RPMI8226 (cell line): ENCODE measurements at regions not wholly inside any gene's neighbourhood (a gene's known extent, or its start where the extent isn't known, plus 50 kb on each side); places are given as distances from the start of the nearest gene placed in this dataset.

Experiments used
- DNase-seq: peaks from one replicate; pipeline ENCODE4 v3.0.0-alpha.2; 2015

DNA sequence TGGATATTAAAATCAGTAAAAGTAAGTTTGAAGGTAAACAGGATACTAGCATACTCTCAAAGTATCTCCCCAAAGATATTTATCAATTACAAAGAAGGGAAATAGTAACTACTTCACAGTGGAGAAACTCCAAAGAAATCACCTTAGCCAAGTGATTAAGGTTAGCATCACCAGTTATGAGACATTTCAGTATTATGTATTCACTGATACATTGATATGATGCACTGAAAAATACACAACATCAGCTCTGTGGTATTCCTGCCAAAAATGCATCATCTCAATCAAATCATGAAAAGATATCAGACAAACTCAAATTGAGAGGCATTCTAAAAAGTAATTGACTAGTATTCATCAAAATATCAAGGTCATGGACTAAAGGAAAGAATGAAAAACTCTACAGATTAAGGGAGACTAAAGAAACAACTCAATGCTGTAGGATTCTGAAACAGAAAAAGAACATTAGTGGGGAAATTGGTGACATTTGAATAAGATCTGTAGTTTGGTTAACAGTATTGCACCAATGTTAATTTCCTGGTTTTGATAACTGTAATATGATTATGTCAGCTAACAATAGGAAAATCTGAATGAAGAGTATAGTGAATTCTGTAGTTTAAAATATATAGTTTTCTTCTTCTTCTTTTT, 215.4 kb downstream of the UACA start:
- DNase-seq = no peak

DNA sequence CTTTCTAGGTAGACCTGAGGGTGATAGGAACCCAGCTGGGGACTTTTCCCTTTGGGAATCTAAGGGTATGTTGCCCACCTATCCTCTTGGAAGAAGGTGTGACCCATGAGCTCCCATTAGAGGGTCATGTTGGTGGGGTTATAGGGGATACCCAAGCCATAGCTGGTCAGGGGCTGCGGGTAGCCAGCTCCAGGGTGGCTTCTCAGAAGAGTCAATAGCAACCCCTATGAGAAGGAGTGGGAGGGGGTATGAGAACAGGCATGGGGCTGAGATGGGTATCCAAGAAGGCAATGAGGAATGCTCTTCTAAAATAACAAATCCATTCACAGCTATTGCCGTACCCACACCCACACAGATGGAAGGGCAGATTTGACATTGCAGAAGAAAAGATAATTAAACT, 217.8 kb downstream of the UACA start:
- DNase-seq = no peak

- DNase-seq = no peak
Observed at GRCh38 chr15:70541511-70541910, 221.8 kb downstream of the UACA start.

DNA sequence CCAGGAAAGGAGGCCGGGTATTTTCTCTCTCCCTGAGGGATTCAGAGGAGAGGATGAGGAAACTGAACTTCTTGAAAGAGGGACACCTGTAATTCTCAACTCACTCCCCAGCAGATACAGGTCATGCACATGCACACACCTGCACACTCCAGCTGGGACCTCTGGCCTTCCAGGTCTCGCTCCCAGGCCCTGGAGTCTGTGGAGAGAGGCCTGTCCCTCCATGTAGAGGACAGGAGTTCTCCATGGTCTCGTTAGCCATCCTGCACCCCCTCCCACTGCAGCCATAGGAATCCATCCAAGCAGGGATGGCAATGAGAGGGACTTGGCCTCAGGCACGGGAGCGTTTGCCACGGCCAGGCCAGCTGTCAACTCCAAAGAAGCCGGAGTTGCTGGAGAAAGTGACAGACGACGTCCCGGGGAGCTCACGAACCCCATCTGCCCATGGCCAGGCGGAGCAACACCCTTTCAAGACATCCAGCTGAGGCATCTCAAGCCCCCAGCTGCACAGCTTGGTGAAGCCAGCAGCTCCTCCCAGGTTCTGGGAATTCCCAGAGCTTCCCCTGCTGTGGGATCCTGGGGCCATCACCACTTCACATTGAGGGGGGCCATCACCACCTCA, 223.3 kb downstream of the UACA start:
- no peak for DNase-seq

- DNase-seq = no peak
Observed at GRCh38 chr15:70539409-70539808, 223.9 kb downstream of the UACA start.

GRCh38 chr15:70538278-70538677, 225.1 kb downstream of the UACA start:
- no peak for DNase-seq

DNA sequence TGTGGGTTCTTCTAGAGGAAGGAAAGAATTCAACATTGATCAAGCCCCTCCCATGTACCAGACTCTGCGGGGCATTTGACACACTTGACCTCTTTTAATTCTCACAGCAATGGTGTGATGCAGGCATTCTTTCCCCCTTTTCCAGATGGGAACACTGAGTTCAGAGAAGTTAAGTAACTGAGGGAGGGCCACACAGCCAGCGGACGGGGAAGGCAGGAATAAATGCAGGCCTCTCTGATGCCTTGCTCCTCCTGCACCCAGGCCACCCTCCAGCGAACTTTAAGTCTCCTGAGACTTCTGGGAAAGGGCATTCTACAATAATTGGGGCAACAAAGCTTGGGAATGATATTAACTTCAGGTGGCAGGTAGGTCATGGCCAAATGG, 227.4 kb downstream of the UACA start:
- DNase-seq = no peak

DNA sequence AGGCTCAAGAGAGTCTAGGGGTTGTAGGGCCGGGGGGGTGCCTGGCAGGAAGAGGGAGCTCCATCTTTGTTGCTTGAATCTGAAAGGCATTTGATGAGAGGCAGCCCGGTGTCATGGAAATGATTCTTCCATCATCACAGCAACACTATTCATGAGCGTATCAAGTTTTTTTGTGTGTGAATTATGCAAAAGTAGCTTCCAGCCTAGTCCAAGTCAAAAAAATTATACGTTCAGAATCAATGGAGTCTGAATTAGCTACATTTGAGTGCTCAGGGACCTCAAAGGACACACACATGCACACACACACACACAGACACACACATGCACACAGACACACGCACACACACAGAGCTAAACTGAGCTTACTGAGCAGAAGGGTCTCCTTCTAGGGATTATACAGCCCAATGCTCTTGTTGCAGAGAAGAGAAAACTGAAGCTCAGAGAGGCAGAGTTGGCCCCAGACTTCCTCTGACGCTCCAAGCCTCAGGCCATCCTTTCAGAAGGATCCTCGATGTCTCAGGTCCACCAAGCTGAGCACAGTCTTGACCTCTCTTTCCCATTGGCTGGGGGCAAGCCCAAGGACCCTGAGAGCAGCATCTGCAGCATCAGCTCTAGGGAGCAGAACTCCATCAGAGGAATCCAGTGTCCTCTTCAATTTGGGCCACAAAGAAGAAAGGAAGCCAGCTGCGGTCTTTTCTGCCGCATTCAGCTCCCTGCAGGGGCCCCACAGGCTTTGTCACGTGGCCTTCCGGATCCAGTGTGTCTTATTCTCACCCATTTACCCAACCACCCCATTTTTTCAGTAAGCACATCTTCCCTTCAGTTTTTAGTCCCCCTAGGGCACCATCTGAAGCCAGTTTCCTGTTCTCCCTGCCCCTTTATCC, 228.0 kb downstream of the UACA start:
- DNase-seq = peak; percentile 47

GRCh38 chr15:70533931-70534742, 229.2 kb downstream of the UACA start:
- DNase-seq = no peak

GRCh38 chr15:70532531-70533186, 230.7 kb downstream of the UACA start:
- DNase-seq = no peak

DNA sequence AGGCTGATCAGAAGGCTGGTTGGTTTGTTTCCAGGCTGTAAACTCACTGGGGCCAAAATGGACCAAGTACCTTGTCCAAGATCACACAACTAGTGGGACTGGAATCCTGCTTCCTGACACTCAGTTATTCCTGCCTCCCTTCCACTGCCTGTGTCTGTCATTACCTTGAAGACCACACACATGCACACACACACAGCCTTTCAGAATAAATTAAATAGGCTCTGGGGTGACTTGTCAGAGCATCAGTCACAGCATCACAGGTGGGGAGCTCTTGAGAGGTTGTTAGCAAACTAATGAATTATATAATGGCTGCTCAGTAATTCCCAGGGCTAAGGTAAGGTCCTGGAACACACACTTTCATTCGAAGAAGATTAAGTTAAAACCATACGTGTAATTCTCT, 231.8 kb downstream of the UACA start:
- no peak for DNase-seq

- DNase-seq = no peak
Observed at GRCh38 chr15:70530906-70531305, 232.5 kb downstream of the UACA start.

- DNase-seq = no peak
Observed at GRCh38 chr15:70530503-70530902, 232.9 kb downstream of the UACA start.

DNA sequence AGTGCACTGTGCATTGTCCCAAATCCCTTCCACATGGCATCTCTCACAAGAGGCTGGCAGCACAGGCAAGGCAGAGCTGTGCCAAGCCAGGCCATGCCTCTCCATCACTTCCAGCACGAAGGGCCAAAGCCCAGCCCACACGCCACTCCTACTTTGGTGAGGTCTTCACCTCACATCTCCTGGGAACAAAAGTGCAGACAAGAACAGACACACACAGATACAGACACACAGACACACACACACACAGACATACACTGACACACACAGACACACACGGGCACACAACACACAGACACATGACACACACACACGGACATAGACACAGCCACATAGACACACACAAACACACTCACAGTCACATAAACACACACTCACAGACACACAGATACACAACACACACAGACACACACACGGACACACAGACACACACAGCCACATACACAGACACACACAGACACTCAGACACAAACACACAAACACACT, 233.3 kb downstream of the UACA start:
- no peak for DNase-seq

- DNase-seq = no peak
Observed at GRCh38 chr15:70528816-70529215, 234.5 kb downstream of the UACA start.

DNA sequence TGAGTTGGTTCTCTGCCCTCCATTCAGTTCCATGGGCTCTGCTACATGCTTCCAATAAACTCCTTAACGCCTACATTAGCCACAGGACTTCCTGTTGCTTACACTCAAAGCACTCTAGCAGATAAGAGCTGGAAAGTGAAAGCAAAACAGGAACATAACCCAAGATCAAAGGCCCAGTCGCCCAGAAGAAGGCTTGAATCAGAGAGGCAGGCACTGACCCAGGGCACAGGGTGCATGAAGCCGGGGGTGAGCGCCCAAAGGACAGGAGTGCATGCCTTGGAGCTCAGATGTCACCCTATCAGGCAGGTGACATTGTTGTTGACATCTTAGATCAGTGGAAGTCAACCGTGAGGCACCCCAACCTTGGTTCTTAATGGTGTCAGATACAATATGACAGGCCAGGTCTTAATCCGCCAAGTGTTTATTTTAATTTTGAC, 235.1 kb downstream of the UACA start:
- DNase-seq = peak; percentile 73

GRCh38 chr15:70526974-70527325, 236.4 kb downstream of the UACA start:
- no peak for DNase-seq

GRCh38 chr15:70526221-70526973, 237.0 kb downstream of the UACA start:
- no peak for DNase-seq

- DNase-seq = no peak
Observed at GRCh38 chr15:70525551-70525950, 237.8 kb downstream of the UACA start.

GRCh38 chr15:70524470-70524869, 238.9 kb downstream of the UACA start:
- DNase-seq = no peak

DNA sequence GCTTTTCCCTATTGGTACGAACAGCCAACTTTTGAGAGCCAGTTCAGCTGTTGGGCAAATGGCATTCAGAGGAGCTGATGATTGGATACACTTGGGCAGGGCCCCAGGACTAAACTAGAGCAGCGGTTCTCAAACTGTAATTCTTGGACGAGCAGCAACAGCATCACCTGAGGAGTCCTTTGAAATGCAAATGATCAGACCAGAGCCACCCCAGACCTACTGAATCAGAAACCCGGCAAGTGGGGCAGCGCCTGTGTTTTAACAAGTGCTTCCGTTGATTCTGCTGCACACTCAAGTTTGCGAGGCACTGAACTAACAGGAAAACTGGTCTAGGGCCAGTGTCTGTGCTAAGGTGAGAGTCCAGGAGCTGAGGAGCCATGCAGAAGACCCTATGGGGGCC, 239.7 kb downstream of the UACA start:
- DNase-seq = no peak

- no peak for DNase-seq
Observed at GRCh38 chr15:70523192-70523591, 240.2 kb downstream of the UACA start.
